GM19043 (cell line): ENCODE measurements at regions not wholly inside any gene's neighbourhood (a gene's known extent, or its start where the extent isn't known, plus 50 kb on each side); places are given as distances from the start of the nearest gene placed in this dataset.
"Not testable (repeated sequence)": the region's sequence is repeated elsewhere in the genome, so short reads cannot be mapped to it uniquely, and the experiment has no call there.

Experiments used
- ATAC-seq: cut with Tn5 transposase; IDR thresholded peaks from one replicate; pipeline ENCODE4 v1.9.1; 2021; ENCODE audit warnings: low read depth; ENCODE audit not compliant: unreplicated experiment

DNA sequence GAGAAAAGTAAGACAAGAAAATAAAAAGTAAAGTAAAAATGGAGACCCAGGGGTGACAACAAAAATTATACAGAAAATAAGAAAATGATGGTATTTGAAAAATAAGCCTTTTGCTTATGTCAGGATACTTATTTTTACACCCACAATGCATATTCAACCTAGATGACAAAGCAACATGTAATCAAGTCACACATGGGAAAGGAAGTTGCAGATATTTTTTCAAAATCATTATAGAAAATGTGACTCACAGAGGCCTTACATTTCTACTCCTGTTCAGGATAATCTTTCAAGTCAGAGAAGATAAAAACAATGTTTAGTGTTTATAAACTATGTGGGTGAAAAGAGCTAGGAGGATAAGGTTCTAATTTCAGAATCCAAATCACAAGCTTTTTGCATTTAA, 275.3 kb upstream of the UBE2E3 start:
- no peak for ATAC-seq

- no peak for ATAC-seq
These were observed 280.6 kb upstream of the UBE2E3 start for GRCh38 chr2:180699657-180700361.

DNA sequence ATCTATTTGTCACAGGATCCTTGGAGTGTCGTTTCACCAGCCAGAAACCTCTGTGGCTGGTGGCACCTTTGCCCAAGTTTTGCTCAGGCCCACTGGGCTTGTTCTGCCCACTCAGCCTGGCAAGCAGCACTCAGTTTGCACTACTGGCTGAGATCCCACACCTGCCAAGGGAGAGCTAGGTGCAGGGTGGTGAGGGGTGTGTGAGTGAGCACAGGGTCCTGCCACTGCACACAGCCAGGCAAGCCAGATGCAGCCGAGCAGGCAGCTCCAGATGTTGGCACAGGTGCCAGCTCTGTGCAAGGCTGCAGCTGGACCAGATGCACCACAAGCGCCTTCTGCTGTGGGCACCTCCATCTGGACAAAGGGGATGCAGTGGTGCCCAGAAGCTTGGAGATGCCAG, 281.7 kb upstream of the UBE2E3 start:
- no peak for ATAC-seq

DNA sequence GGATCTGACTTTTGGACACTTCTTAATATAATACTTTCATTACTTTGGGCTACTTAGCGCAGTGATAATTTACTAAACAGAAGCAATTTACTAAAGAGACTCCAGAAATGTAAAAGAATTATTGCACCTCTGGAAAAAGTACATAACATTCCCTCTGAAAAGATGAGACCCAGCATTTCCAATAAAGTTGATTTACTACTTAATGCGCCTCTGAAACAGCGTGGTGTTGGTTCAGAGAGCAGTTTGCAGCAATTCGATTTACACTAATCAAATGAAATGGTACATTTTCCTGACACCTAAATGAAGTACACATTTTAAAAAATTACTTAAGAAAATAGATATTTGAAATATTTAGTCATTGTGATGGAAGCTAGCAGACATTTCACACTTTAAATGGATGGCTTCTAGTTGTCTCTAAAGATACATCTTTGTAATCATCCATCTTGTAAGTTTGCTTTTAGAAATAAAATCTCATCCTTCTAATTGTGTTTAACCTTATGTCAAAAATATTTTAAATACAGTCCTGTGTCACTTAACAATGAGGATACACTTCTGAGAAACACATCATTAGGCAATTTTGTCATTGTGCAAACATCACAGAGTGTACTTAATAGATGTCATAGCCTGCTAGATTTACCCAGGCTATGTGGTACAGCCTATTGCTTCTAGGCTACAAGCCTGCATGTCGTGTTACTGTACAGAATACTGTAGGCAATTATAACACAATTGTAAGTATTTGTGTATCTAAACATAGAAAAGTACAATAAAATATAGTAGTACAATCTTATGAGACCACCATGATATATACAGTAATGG, 284.6 kb upstream of the UBE2E3 start:
- no peak for ATAC-seq

- no peak for ATAC-seq
These were observed 285.7 kb upstream of the UBE2E3 start for GRCh38 chr2:180694445-180695421.

GRCh38 chr2:180692322-180692721, 288.1 kb upstream of the UBE2E3 start:
- ATAC-seq = no peak

DNA sequence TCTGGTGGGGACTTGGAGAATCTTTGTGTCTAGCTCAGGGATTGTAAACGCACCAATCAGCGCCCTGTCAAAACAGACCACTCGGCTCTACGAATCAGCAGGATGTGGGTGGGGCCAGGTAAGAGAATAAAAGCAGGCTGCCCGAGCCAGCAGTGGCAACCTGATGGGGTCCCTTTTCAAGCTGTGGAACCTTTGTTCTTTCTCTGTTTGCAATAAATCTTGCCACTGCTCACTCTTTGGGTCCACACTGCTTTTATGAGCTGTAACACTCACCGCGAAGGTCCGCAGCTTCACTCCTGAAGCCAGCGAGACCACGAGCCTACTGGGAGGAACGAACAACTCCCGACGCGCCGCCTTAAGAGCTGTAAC, 288.6 kb upstream of the UBE2E3 start:
- ATAC-seq = not testable (repeated sequence)

GRCh38 chr2:180691186-180691854, 289.1 kb upstream of the UBE2E3 start:
- ATAC-seq = not testable (repeated sequence)

DNA sequence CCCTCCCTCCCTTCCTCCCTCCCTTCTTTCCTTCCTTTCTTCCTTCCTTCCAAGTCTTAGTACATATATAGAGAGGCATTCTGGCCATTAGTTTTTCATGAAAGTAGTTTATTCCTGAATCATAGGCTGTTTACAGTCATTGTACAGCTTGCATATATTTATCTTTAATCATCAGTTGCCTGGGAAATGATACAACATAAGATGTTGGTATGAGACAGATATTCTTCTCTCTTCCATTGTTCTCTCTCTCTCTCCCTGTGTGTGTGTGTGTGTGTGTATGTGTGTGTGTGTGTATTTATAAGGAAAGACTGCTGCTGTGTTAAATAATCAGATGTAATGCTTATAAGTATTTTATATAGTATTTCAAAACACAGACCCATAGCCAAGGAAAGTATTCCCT, 289.8 kb upstream of the UBE2E3 start:
- no peak for ATAC-seq

DNA sequence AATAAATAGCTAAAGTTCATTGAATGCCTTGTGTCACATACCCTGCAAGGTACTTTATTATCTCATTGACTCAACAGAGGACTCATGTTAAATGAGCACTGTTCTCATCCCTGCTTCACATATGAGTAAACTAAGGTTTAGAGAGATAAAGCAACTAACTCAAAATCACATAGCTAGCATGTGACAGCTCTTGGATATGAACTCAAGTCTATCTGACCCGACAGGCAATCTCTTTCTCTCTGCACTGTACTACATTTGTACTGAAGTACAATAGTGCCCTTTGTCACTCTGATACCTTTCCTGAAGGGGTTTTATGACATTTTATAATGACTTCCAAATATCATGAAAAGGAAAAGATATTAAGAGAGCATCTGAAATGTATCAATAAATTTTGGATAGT, 297.5 kb upstream of the UBE2E3 start:
- no peak for ATAC-seq

- ATAC-seq = no peak
These were observed 300.7 kb upstream of the UBE2E3 start for GRCh38 chr2:180679693-180680092.

- ATAC-seq = no peak
These were observed 301.8 kb upstream of the UBE2E3 start for GRCh38 chr2:180678625-180678972.

DNA sequence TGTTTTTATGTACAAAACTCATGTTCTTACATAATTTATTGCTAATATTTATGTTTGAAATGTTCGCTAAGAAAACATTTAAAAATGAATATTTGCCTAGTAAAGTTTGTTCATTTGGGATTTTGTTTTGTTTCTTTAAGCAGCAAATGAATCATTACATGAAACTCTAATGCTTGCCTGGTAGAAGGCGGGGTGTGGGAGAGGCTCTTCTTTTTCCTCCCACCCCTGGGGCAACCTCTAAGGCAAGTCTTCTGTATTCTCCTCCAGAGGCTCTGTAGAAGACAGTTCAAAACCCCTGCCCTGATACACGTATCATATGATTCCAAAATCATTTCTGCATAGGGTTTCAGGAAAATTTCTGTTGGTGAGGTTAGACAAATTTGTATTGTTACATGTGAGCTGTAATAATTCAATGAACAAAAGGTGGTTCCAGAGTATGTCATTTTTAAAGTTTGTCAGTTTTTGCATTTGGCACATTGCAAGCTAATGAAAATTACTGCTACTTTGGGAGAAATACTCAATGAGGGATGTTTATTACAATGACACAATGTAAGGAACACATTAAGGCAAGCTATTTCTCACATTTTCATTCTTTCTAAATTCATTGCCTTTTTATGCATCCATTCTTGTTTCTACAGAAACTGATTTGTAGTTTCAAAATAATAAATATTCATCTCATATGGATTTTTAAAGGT, 302.3 kb upstream of the UBE2E3 start:
- no peak for ATAC-seq

DNA sequence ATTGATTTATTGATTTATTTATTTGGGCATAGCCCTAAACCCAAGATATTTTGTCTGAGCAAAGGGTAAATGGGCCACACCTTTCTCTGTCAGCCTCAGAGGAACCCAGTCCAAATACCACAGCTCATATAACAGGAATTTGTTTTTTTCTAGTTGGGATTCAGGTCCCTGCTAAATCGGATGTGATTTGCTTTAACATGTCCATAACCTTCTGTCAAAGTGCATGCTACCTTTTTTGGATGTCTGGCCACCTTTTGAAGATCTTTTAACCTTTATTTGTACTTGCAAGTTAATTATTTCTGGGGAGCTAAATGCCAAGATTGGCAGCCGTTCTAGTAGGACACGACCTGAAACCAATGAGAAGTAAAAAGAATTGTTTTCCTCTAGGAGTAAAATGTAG, 303.2 kb upstream of the UBE2E3 start:
- no peak for ATAC-seq

DNA sequence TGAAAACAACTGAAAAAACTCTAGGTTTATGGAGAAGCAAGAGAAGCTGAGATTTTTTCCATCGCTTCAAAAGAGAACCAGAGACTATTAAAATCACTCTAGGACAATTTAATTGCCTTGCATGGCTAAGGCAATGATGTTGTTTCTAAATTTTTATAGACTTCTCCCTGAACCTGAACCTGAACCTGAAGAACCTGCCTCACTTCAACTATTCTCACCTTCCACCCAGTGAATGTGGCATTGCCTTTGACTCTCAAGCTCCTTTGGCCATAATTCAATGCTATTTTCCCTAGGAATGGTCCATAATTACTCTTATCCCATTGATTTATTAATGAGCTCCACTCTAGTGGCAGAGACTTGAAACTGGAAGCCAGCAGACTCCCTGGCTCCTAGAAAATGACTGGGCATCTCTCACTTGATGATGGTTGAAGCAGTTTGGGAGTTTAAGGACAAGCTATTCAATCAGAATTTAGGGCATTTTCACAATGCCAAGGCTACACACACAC, 303.8 kb upstream of the UBE2E3 start:
- ATAC-seq = no peak

GRCh38 chr2:180675170-180675569, 305.2 kb upstream of the UBE2E3 start:
- ATAC-seq = no peak

- ATAC-seq = no peak
These were observed 308.0 kb upstream of the UBE2E3 start for GRCh38 chr2:180672377-180672776.

- no peak for ATAC-seq
These were observed 310.0 kb upstream of the UBE2E3 start for GRCh38 chr2:180670302-180671003.

DNA sequence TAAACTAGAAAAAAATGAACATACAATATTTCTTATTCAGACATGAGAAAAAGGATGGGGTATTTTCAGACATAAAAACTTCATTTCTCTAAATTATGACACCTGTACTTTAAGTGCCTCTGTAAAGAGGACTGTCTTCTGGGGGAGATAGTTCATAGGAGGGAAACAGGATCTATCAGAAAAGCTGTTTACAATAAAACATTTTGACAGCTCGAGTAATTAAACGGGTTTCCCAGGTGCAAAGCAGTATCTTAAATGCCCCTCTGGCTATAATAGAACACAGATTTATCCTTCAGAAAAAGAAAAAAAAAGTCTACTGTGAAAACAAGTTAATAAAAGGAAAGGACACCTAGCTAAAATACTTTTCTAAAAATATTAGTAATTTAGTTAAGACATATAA, 311.4 kb upstream of the UBE2E3 start:
- no peak for ATAC-seq
